Neural cell (in vitro differentiated cells): ENCODE measurements at regions not wholly inside any gene's neighbourhood (a gene's known extent, or its start where the extent isn't known, plus 50 kb on each side); places are given as distances from the start of the nearest gene placed in this dataset.
"Not testable (repeated sequence)": the region's sequence is repeated elsewhere in the genome, so short reads cannot be mapped to it uniquely, and the experiment has no call there.

ENCODE experiments used
- EP300 ChIP-seq: fragments of 450-650 bp; conservative IDR thresholded peaks from 2 replicates; pipeline ENCODE4 v1.6.1; 2014; ENCODE audit warnings: antibody characterized with exemption, mild to moderate bottlenecking, moderate library complexity; ENCODE audit not compliant: poor library complexity, severe bottlenecking
- EZH2 ChIP-seq: fragments of 200-600, 300-800 bp; shearing (Covaris generic), sonication (generic); IDR thresholded peaks from 2 replicates; pipeline ENCODE4 v1.6.1; 2014; ENCODE audit warnings: antibody characterized with exemption, low read length, borderline replicate concordance, mild to moderate bottlenecking; ENCODE audit not compliant: insufficient read depth, poor library complexity, severe bottlenecking
- MXI1 ChIP-seq: fragments of 450-650 bp; conservative IDR thresholded peaks from 2 replicates; pipeline ENCODE4 v1.6.1; 2014; ENCODE audit warnings: antibody characterized with exemption, mild to moderate bottlenecking; ENCODE audit not compliant: poor library complexity, severe bottlenecking
- POLR2AphosphoS5 ChIP-seq: IDR thresholded peaks from 2 replicates; pipeline ENCODE4 v1.6.1; 2012
- RAD21 ChIP-seq: fragments of 450-650 bp; conservative IDR thresholded peaks from 2 replicates; pipeline ENCODE4 v1.6.1; 2014; ENCODE audit warnings: antibody characterized with exemption, mild to moderate bottlenecking, moderate library complexity
- SMC3 ChIP-seq: fragments of 450-650 bp; conservative IDR thresholded peaks from 2 replicates; pipeline ENCODE4 v1.6.1; 2014; ENCODE audit warnings: antibody characterized with exemption, mild to moderate bottlenecking, moderate library complexity; ENCODE audit not compliant: poor library complexity
- TAF1 ChIP-seq: IDR thresholded peaks from 2 replicates; pipeline ENCODE4 v1.6.1; 2012; ENCODE audit warnings: low read depth
- TF ChIP-seq, protein P1 (sequence below): fragments of 450-650 bp; IDR thresholded peaks from 2 replicates; pipeline ENCODE4 v1.5.1; 2014; ENCODE audit warnings: antibody characterized with exemption, mild to moderate bottlenecking, moderate library complexity; ENCODE audit not compliant: poor library complexity, severe bottlenecking

DNA sequence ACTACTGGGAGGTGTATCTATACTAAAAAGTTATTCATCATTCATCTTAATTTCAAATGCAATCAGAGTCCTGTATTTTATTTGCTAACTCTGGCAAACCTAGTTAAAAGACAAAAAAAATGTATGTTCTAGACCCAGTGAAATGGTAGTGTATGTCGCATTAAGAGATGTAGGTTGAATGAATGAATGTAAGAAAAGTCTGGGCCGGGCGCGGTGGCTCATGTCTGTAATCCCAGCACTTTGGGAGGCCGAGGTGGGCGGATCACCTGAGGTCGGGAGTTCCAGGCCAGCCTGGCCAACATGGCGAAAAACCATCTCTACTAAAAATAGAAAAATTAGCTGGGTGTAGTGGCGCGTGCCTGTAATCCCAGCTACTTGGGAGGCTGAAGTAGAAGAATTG lies 214.7 kb upstream of the ZNF217 start:
- TF ChIP-seq, protein P1, sequence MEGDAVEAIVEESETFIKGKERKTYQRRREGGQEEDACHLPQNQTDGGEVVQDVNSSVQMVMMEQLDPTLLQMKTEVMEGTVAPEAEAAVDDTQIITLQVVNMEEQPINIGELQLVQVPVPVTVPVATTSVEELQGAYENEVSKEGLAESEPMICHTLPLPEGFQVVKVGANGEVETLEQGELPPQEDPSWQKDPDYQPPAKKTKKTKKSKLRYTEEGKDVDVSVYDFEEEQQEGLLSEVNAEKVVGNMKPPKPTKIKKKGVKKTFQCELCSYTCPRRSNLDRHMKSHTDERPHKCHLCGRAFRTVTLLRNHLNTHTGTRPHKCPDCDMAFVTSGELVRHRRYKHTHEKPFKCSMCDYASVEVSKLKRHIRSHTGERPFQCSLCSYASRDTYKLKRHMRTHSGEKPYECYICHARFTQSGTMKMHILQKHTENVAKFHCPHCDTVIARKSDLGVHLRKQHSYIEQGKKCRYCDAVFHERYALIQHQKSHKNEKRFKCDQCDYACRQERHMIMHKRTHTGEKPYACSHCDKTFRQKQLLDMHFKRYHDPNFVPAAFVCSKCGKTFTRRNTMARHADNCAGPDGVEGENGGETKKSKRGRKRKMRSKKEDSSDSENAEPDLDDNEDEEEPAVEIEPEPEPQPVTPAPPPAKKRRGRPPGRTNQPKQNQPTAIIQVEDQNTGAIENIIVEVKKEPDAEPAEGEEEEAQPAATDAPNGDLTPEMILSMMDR: not testable (repeated sequence)
- TF ChIP-seq EZH2, RAD21, EP300, SMC3, TAF1, POLR2AphosphoS5, MXI1: not testable (repeated sequence)
